Neural cell (in vitro differentiated cells): ENCODE measurements at regions not wholly inside any gene's neighbourhood (a gene's known extent, or its start where the extent isn't known, plus 50 kb on each side); places are given as distances from the start of the nearest gene placed in this dataset.

Experiments
- H2AFZ ChIP-seq: fragments of 200-600, 300-800 bp; sonication (generic), shearing (Covaris generic); 2 replicates; pipeline ENCODE4 v1.6.0; 2014; ENCODE audit warnings: low read depth, mild to moderate bottlenecking, antibody characterized with exemption, low read length, moderate library complexity
- H3F3A ChIP-seq: fragments of 200-600 bp; shearing (Covaris generic); 2 replicates; pipeline ENCODE4 v1.6.1; 2016; ENCODE audit warnings: mild to moderate bottlenecking, moderate library complexity, mixed read lengths, antibody characterized with exemption, low read length; ENCODE audit not compliant: insufficient read depth, poor library complexity, severe bottlenecking
- H3K27ac ChIP-seq: fragments of 200-600, 300-800 bp; sonication (generic), shearing (Covaris generic); 2 replicates; pipeline ENCODE4 v1.5.1; 2014; ENCODE audit warnings: mild to moderate bottlenecking, low read length, moderate library complexity
- H3K27me3 ChIP-seq: fragments of 300-800, 200-600 bp; sonication (generic), shearing (Covaris generic); 2 replicates; pipeline ENCODE4 v1.6.0; 2014; ENCODE audit warnings: mild to moderate bottlenecking, low read depth, low read length, moderate library complexity; ENCODE audit not compliant: insufficient read depth
- H3K36me3 ChIP-seq: fragments of 300-800, 200-600 bp; sonication (generic), shearing (Covaris generic); 2 replicates; pipeline ENCODE4 v1.5.1; 2014; ENCODE audit warnings: mild to moderate bottlenecking, antibody characterized with exemption, low read length, moderate library complexity; ENCODE audit not compliant: insufficient read depth
- H3K4me2 ChIP-seq: fragments of 300-800, 200-600 bp; sonication (generic), shearing (Covaris generic); 2 replicates; pipeline ENCODE4 v1.6.0; 2014; ENCODE audit warnings: mild to moderate bottlenecking, low read length
- H3K4me3 ChIP-seq: fragments of 300-800, 200-600 bp; sonication (generic), shearing (Covaris generic); 2 replicates; pipeline ENCODE4 v1.5.1; 2014; ENCODE audit warnings: mild to moderate bottlenecking, low read length, moderate library complexity
- H3K79me2 ChIP-seq: fragments of 200-600 bp; shearing (Covaris generic); replicated peaks from 2 replicates; pipeline ENCODE4 v1.6.0; 2014; ENCODE audit warnings: mild to moderate bottlenecking, low read length, moderate library complexity; ENCODE audit not compliant: insufficient read depth
- H3K9ac ChIP-seq: fragments of 300-800, 200-600 bp; sonication (generic), shearing (Covaris generic); 2 replicates; pipeline ENCODE4 v1.6.1; 2016; ENCODE audit warnings: mild to moderate bottlenecking, low read length, mixed read lengths
- H3K9me2 ChIP-seq: fragments of 200-600 bp; shearing (Covaris generic); 2 replicates; pipeline ENCODE4 v1.6.1; 2016; ENCODE audit warnings: mild to moderate bottlenecking, low read length, mixed read lengths; ENCODE audit not compliant: insufficient read depth
- H3K9me3 ChIP-seq: fragments of 200-600, 300-800 bp; sonication (generic), shearing (Covaris generic); 2 replicates; pipeline ENCODE4 v1.6.1; 2016; ENCODE audit warnings: mild to moderate bottlenecking, mixed run types, low read length, moderate library complexity, mixed read lengths
- H4K20me1 ChIP-seq: fragments of 200-600 bp; shearing (Covaris generic); 2 replicates; pipeline ENCODE4 v1.6.1; 2016; ENCODE audit warnings: mild to moderate bottlenecking, mixed run types; ENCODE audit not compliant: insufficient read depth
- EP300 ChIP-seq: fragments of 450-650 bp; conservative IDR thresholded peaks from 2 replicates; pipeline ENCODE4 v1.6.1; 2014; ENCODE audit warnings: antibody characterized with exemption, mild to moderate bottlenecking, moderate library complexity; ENCODE audit not compliant: poor library complexity, severe bottlenecking
- EZH2 ChIP-seq: fragments of 200-600, 300-800 bp; shearing (Covaris generic), sonication (generic); IDR thresholded peaks from 2 replicates; pipeline ENCODE4 v1.6.1; 2014; ENCODE audit warnings: antibody characterized with exemption, low read length, borderline replicate concordance, mild to moderate bottlenecking; ENCODE audit not compliant: insufficient read depth, poor library complexity, severe bottlenecking
- MXI1 ChIP-seq: fragments of 450-650 bp; conservative IDR thresholded peaks from 2 replicates; pipeline ENCODE4 v1.6.1; 2014; ENCODE audit warnings: antibody characterized with exemption, mild to moderate bottlenecking; ENCODE audit not compliant: poor library complexity, severe bottlenecking
- POLR2AphosphoS5 ChIP-seq: IDR thresholded peaks from 2 replicates; pipeline ENCODE4 v1.6.1; 2012
- RAD21 ChIP-seq: fragments of 450-650 bp; conservative IDR thresholded peaks from 2 replicates; pipeline ENCODE4 v1.6.1; 2014; ENCODE audit warnings: antibody characterized with exemption, mild to moderate bottlenecking, moderate library complexity
- SMC3 ChIP-seq: fragments of 450-650 bp; conservative IDR thresholded peaks from 2 replicates; pipeline ENCODE4 v1.6.1; 2014; ENCODE audit warnings: antibody characterized with exemption, mild to moderate bottlenecking, moderate library complexity; ENCODE audit not compliant: poor library complexity
- TAF1 ChIP-seq: IDR thresholded peaks from 2 replicates; pipeline ENCODE4 v1.6.1; 2012; ENCODE audit warnings: low read depth
- TF ChIP-seq, protein P1 (sequence below): fragments of 450-650 bp; IDR thresholded peaks from 2 replicates; pipeline ENCODE4 v1.5.1; 2014; ENCODE audit warnings: antibody characterized with exemption, mild to moderate bottlenecking, moderate library complexity; ENCODE audit not compliant: poor library complexity, severe bottlenecking
- TF ChIP-seq, protein P2 (sequence below): IDR thresholded peaks from 2 replicates; pipeline ENCODE4 v1.6.1; 2012; ENCODE audit warnings: borderline replicate concordance

DNA sequence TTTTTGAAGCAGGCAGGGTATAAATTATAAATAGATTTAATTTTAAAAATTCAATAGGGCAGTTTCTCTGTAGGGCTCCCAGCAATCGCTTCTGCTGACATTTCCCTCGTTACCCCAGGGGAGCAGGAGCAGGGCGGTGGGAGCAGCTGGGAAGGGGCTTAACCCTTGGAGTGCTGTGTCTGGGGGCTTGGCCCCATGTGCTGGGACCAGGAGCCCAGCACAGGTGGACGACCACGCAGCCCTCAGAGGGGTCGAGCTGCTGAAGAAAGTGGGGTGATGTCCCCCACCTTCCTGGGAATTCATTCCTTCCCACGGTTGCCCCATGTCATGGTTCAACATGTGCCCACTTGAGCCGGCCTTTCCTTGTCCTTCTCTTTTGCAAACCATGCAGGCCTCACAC, 67.5 kb upstream of the STX16 start:
- Histone ChIP-seq H3K27me3 (no peaks in the 10 kb centered on the region), H3K9me2 (no peaks in the 10 kb centered on the region), H3F3A (no peaks in the 10 kb centered on the region), H3K9me3 (no peaks in the 10 kb centered on the region), H4K20me1 (no peaks in the 10 kb centered on the region), H3K36me3 (no peaks in the 10 kb centered on the region), H3K79me2 (no peaks in the 10 kb centered on the region), H2AFZ (no peak overlapping the region), H3K4me2 (no peak overlapping the region), H3K9ac (no peak overlapping the region), H3K27ac (no peak overlapping the region), H3K4me3 (no peak overlapping the region)
- TF ChIP-seq TAF1 (no peak), EP300 (no peak), EZH2 (no peak), MXI1 (no peak), SMC3 (no peak), POLR2AphosphoS5 (no peak), RAD21 (no peak)
- TF ChIP-seq, protein P1, sequence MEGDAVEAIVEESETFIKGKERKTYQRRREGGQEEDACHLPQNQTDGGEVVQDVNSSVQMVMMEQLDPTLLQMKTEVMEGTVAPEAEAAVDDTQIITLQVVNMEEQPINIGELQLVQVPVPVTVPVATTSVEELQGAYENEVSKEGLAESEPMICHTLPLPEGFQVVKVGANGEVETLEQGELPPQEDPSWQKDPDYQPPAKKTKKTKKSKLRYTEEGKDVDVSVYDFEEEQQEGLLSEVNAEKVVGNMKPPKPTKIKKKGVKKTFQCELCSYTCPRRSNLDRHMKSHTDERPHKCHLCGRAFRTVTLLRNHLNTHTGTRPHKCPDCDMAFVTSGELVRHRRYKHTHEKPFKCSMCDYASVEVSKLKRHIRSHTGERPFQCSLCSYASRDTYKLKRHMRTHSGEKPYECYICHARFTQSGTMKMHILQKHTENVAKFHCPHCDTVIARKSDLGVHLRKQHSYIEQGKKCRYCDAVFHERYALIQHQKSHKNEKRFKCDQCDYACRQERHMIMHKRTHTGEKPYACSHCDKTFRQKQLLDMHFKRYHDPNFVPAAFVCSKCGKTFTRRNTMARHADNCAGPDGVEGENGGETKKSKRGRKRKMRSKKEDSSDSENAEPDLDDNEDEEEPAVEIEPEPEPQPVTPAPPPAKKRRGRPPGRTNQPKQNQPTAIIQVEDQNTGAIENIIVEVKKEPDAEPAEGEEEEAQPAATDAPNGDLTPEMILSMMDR = no peak
- TF ChIP-seq, protein P2, sequence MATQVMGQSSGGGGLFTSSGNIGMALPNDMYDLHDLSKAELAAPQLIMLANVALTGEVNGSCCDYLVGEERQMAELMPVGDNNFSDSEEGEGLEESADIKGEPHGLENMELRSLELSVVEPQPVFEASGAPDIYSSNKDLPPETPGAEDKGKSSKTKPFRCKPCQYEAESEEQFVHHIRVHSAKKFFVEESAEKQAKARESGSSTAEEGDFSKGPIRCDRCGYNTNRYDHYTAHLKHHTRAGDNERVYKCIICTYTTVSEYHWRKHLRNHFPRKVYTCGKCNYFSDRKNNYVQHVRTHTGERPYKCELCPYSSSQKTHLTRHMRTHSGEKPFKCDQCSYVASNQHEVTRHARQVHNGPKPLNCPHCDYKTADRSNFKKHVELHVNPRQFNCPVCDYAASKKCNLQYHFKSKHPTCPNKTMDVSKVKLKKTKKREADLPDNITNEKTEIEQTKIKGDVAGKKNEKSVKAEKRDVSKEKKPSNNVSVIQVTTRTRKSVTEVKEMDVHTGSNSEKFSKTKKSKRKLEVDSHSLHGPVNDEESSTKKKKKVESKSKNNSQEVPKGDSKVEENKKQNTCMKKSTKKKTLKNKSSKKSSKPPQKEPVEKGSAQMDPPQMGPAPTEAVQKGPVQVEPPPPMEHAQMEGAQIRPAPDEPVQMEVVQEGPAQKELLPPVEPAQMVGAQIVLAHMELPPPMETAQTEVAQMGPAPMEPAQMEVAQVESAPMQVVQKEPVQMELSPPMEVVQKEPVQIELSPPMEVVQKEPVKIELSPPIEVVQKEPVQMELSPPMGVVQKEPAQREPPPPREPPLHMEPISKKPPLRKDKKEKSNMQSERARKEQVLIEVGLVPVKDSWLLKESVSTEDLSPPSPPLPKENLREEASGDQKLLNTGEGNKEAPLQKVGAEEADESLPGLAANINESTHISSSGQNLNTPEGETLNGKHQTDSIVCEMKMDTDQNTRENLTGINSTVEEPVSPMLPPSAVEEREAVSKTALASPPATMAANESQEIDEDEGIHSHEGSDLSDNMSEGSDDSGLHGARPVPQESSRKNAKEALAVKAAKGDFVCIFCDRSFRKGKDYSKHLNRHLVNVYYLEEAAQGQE = no peak

DNA sequence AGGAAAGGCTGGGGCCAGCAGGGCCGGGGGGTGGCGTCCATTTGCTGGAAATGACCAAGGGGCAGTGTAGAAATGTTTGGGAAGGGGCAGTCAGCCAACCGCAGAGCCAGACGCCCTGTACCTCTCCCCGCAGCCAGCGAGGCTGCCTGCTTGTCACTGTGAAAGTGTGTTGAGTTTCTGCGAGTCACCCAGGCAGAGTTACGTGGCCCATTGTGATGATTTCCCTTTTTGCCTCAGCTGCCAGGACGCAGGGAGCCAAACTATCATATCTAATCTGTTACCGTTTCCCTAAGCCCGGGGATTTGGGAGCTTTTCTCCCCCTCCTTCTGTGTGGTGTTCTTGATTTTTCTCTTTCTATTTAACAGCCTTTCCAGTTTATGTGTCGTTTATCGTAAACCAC, 67.9 kb upstream of the STX16 start:
- Histone ChIP-seq H2AFZ (no peak overlapping the region), H3K4me3 (no peak overlapping the region)
- TF ChIP-seq SMC3 (no peak), TAF1 (no peak), EZH2 (no peak), MXI1 (no peak), POLR2AphosphoS5 (no peak), EP300 (no peak)
- TF ChIP-seq, protein P1 = no peak

More for the DNA sequence above, 67.9 kb upstream of the STX16 start:
- no peaks in the 10 kb centered on the region for H3K79me2 ChIP-seq
- H3K27ac ChIP-seq = no peak overlapping the region
- no peaks in the 10 kb centered on the region for H3K27me3 ChIP-seq
- no peak overlapping the region for H3K9ac ChIP-seq
- no peak overlapping the region for H3K4me2 ChIP-seq
- H3K36me3 ChIP-seq = no peaks in the 10 kb centered on the region
- H4K20me1 ChIP-seq = no peaks in the 10 kb centered on the region
- no peaks in the 10 kb centered on the region for H3K9me2 ChIP-seq
- no peaks in the 10 kb centered on the region for H3F3A ChIP-seq
- no peaks in the 10 kb centered on the region for H3K9me3 ChIP-seq
